K562 (cell line): ENCODE measurements at regions not wholly inside any gene's neighbourhood (a gene's known extent, or its start where the extent isn't known, plus 50 kb on each side); places are given as distances from the start of the nearest gene placed in this dataset.

ENCODE experiments used
- ATAC-seq: fragments of 200-7000 bp; cut with Tn5 transposase; 3 replicates; pipeline ENCODE4 v1.9.1; 2020; ENCODE audit warnings: moderate library complexity
- BruUV-seq: library from RNA; stranded (reverse); fragments of 400-500 nt; replicated peaks from 2 replicates; lab custom pipeline; 2021; lab: Mats Ljungman, UMichigan
- CTCF ChIA-PET: fragments of 300-600 bp; formaldehyde crosslinking; extraction: SDS; loops from one replicate; lab custom pipeline; 2021; ENCODE audit warnings: low intra/inter-chr PET ratio; lab: Yijun Ruan, JAX
- POLR2A ChIA-PET: fragments of 300-600, 350-650 bp; sonication (Branson Sonifier 250); formaldehyde crosslinking; extraction: SDS; loops from one replicate; lab custom pipeline; 2021; ENCODE audit warnings: antibody characterized with exemption, inconsistent platforms; lab: Yijun Ruan, JAX
- DNase-seq, 4 experiments: peaks; one replicate each; pipeline versions ENCODE4 v3.0.0 to v3.0.0-alpha.2; 2011 to 2018; ENCODE audit warnings: low spot score in 3 of 4, mixed read lengths in 3 of 4; ENCODE audit errors: extremely low read depth in 1 of 4
- FAIRE-seq: peaks from 2 replicates; lab custom pipeline; 2011; peaks lifted over from hg19 to GRCh38; lab: Jason Lieb, UNC
- H2AFZ ChIP-seq: 2 replicates; pipeline ENCODE4 v1.6.0; 2011; ENCODE audit warnings: low read depth, low read length, control low read depth, inconsistent platforms
- H3K27ac ChIP-seq: fragments of 200-600 bp; 3 replicates; pipeline ENCODE4 v1.8.0; 2011; ENCODE audit warnings: low read depth, mild to moderate bottlenecking, control low read depth, inconsistent platforms, low read length, moderate library complexity, mixed read lengths; ENCODE audit errors: extremely low read depth
- H3K27me3 ChIP-seq, 2 experiments: fragments of 300-600 bp in 1 of 2; 2 replicates in 1 of 2; 3 replicates in 1 of 2; pipeline versions ENCODE4 v1.6.0 to v1.8.0; 2011; ENCODE audit warnings: inconsistent platforms in 2 of 2, low read length in 2 of 2, mild to moderate bottlenecking in 1 of 2, mixed read lengths in 1 of 2, moderate library complexity in 1 of 2; ENCODE audit not compliant: control insufficient read depth in 2 of 2, insufficient read depth in 2 of 2
- H3K36me3 ChIP-seq: fragments of 300-600 bp; 3 replicates; pipeline ENCODE4 v1.8.0; 2011; ENCODE audit warnings: mild to moderate bottlenecking, low read length, inconsistent platforms; ENCODE audit not compliant: control insufficient read depth, insufficient read depth
- H3K4me1 ChIP-seq, 2 experiments: fragments of 200-600 bp in 1 of 2; replicated peaks in 1 of 2; 2 replicates in 1 of 2; 3 replicates in 1 of 2; pipeline versions ENCODE4 v1.5.1 to v1.8.0; 2011; ENCODE audit warnings: inconsistent platforms in 2 of 2, low read length in 2 of 2, mild to moderate bottlenecking in 1 of 2, mixed read lengths in 1 of 2, moderate library complexity in 1 of 2; ENCODE audit not compliant: control insufficient read depth in 2 of 2, insufficient read depth in 2 of 2
- H3K4me2 ChIP-seq: 2 replicates; pipeline ENCODE4 v1.6.1; 2011; ENCODE audit warnings: low read length, control low read depth, inconsistent platforms, mixed read lengths; ENCODE audit not compliant: insufficient read depth
- H3K4me3 ChIP-seq: fragments of 200-600 bp; sonication (generic), shearing (Covaris generic); 2 replicates; pipeline ENCODE4 v1.5.1; 2016; ENCODE audit warnings: control low read depth, inconsistent platforms
- H3K79me2 ChIP-seq: fragments of 200-600 bp; 3 replicates; pipeline ENCODE4 v1.8.0; 2011; ENCODE audit warnings: low read length, inconsistent platforms; ENCODE audit not compliant: control insufficient read depth, insufficient read depth
- H3K9ac ChIP-seq, 2 experiments: 2 replicates each; pipeline versions ENCODE4 v1.6.0 to v1.6.1; 2011; ENCODE audit warnings: low read depth in 2 of 2, low read length in 2 of 2, control low read depth in 1 of 2, inconsistent platforms in 1 of 2, mild to moderate bottlenecking in 1 of 2, mixed read lengths in 1 of 2; ENCODE audit not compliant: insufficient read depth in 1 of 2
- H3K9me1 ChIP-seq: one replicate; pipeline ENCODE4 v1.6.0; 2011; ENCODE audit warnings: inconsistent platforms, mild to moderate bottlenecking, low read length, moderate library complexity; ENCODE audit not compliant: control insufficient read depth, insufficient read depth
- H3K9me3 ChIP-seq: replicated peaks from 2 replicates; pipeline ENCODE4 v1.5.1; 2011; ENCODE audit warnings: low read depth, low read length, inconsistent platforms; ENCODE audit not compliant: control insufficient read depth, insufficient read depth
- H4K20me1 ChIP-seq: replicated peaks from 2 replicates; pipeline ENCODE4 v1.6.1; 2011; ENCODE audit warnings: low read length, inconsistent platforms, mixed read lengths; ENCODE audit not compliant: control insufficient read depth, insufficient read depth
- CBX3 ChIP-seq, 2 experiments: IDR thresholded peaks; 1 replicate in 1 of 2; 2 replicates in 1 of 2; pipeline ENCODE4 v1.6.1; 2012; ENCODE audit warnings: inconsistent platforms in 2 of 2, low read length in 2 of 2, borderline replicate concordance in 1 of 2, control low read depth in 1 of 2
- ETS2 ChIP-seq: IDR thresholded peaks from 2 replicates; pipeline ENCODE4 v1.6.1; 2016; ENCODE audit warnings: borderline replicate concordance, missing genetic modification characterization, mild to moderate bottlenecking, moderate library complexity, missing compliant biosample characterization; ENCODE audit not compliant: poor library complexity, severe bottlenecking
- FOXA1 ChIP-seq: fragments of 450-650 bp; IDR thresholded peaks from 2 replicates; pipeline ENCODE4 v1.6.1; 2016; ENCODE audit warnings: mild to moderate bottlenecking, borderline replicate concordance
- IRF1 ChIP-seq: sonication (generic); formaldehyde crosslinking; IDR thresholded peaks from 2 replicates; pipeline ENCODE4 v1.8.0; 2022; ENCODE audit warnings: missing genetic modification reagents, mild to moderate bottlenecking, borderline replicate concordance
- JUND ChIP-seq, 2 experiments: IDR thresholded peaks; 2 replicates in 1 of 2; 3 replicates in 1 of 2; pipeline ENCODE4 v1.6.1; 2011; ENCODE audit warnings: borderline replicate concordance in 2 of 2, low read depth in 2 of 2, low read length in 2 of 2, improper control_type of control experiment in 1 of 2, missing biosample characterization in 1 of 2, missing genetic modification characterization in 1 of 2, missing genetic modification reagents in 1 of 2
- KDM1A ChIP-seq, 2 experiments: fragments of 450-650 bp; IDR thresholded peaks; 2 replicates each; pipeline ENCODE4 v1.6.1; 2016; ENCODE audit warnings: mild to moderate bottlenecking in 2 of 2
- KLF1 ChIP-seq: fragments of 450-650 bp; IDR thresholded peaks from 2 replicates; pipeline ENCODE4 v1.6.1; 2016; ENCODE audit warnings: missing genetic modification characterization, missing compliant biosample characterization
- NFYB ChIP-seq: IDR thresholded peaks from 2 replicates; pipeline ENCODE4 v1.6.1; 2011; ENCODE audit warnings: mild to moderate bottlenecking, moderate library complexity; ENCODE audit not compliant: insufficient read length; ENCODE audit errors: extremely low read depth
- PHB2 ChIP-seq: fragments of 450-650 bp; IDR thresholded peaks from 2 replicates; pipeline ENCODE4 v1.6.1; 2017; ENCODE audit warnings: low read depth
- RBM17 ChIP-seq: fragments of 200-400 bp; formaldehyde crosslinking; IDR thresholded peaks from 2 replicates; pipeline ENCODE4 v1.6.1; 2017; ENCODE audit warnings: low read depth, mild to moderate bottlenecking, low read length, borderline replicate concordance
- STAT5A ChIP-seq: IDR thresholded peaks from 2 replicates; pipeline ENCODE4 v1.6.1; 2012; ENCODE audit warnings: low read length, inconsistent platforms, borderline replicate concordance
- ZBTB43 ChIP-seq: sonication (generic); formaldehyde crosslinking; IDR thresholded peaks from 2 replicates; pipeline ENCODE4 v1.8.0; 2023; ENCODE audit warnings: mild to moderate bottlenecking, missing genetic modification reagents
- ZNF280A ChIP-seq: fragments of 450-650 bp; IDR thresholded peaks from 2 replicates; pipeline ENCODE4 v1.6.1; 2018; ENCODE audit warnings: mild to moderate bottlenecking, low read depth; ENCODE audit not compliant: partially characterized antibody
- ZNF449 ChIP-seq: fragments of 250-450 bp; sonication (Bioruptor Pico); IDR thresholded peaks from 2 replicates; pipeline ENCODE4 v1.8.0; 2022; ENCODE audit warnings: moderate library complexity, mild to moderate bottlenecking, inconsistent platforms
- ZNF561 ChIP-seq: fragments of 450-650 bp; formaldehyde crosslinking; conservative IDR thresholded peaks from 2 replicates; pipeline ENCODE4 v1.4.0; 2020; ENCODE audit warnings: mild to moderate bottlenecking, moderate library complexity
- ZNF639 ChIP-seq, 2 experiments: fragments of 200-800 bp in 1 of 2; sonication (Bioruptor generic) in 1 of 2; sonication (generic) in 1 of 2; formaldehyde crosslinking in 1 of 2; IDR thresholded peaks in 1 of 2; conservative IDR thresholded peaks in 1 of 2; 2 replicates each; pipeline versions ENCODE4 v1.5.0 to v1.6.1; 2016 to 2020; ENCODE audit warnings: missing compliant biosample characterization in 1 of 2, missing genetic modification characterization in 1 of 2, missing genetic modification reagents in 1 of 2
- in situ Hi-C: fragments of 300-500 bp; cut with MboI; formaldehyde crosslinking; loops from 4 replicates; pipeline ENCODE4 v1.15.0; 2018; ENCODE audit warnings: inconsistent platforms, mixed read lengths
- intact Hi-C: fragments of 100-400 bp; cut with micrococcal nuclease; formaldehyde crosslinking; loops from 2 replicates; pipeline ENCODE4 v1.14.2; 2022

- Histone ChIP-seq H3K4me1 (no peaks in the 10 kb centered on the region), H4K20me1 (no peaks in the 10 kb centered on the region), H3K27me3 (no peaks in the 10 kb centered on the region), H3K79me2 (no peaks in the 10 kb centered on the region), H3K36me3 (no peaks in the 10 kb centered on the region), H3K4me2 (no peak overlapping the region), H3K4me3 (no peak overlapping the region), H3K9me1 (no peaks in the 10 kb centered on the region), H3K27ac (no peak overlapping the region), H3K9me3 (no peaks in the 10 kb centered on the region; the same call in 1 of the 2 replicates), H3K9ac (no peak overlapping the region), H2AFZ (no peak overlapping the region)
- no peak for TF ChIP-seq KDM1A (IDR thresholded peaks at IDR 0.05)
- no peak for TF ChIP-seq PHB2
- no peak for TF ChIP-seq ZBTB43 (CRISPR knock-in tag)
- no peak for TF ChIP-seq ZNF280A
- no peak for TF ChIP-seq ETS2 (tag)
- TF ChIP-seq ZNF639 (CRISPR knock-in tag; conservative IDR thresholded peaks at IDR 0.05 in 1 of 2, IDR thresholded peaks at IDR 0.05 in 1 of 2): no peak
- no peak for TF ChIP-seq JUND (IDR thresholded peaks at IDR 0.05; ENCODE audit: borderline replicate concordance, low read depth, low read length)
- no peak for TF ChIP-seq JUND (tag; IDR thresholded peaks at IDR 0.05; ENCODE audit: borderline replicate concordance, low read depth, low read length)
- TF ChIP-seq NFYB: no peak
- no peak for TF ChIP-seq CBX3 (IDR thresholded peaks at IDR 0.05; ENCODE audit: borderline replicate concordance in 1 of 2, low read length in 2 of 2)
- TF ChIP-seq RBM17: no peak
- TF ChIP-seq KLF1 (tag): no peak
- TF ChIP-seq IRF1 (CRISPR knock-in tag): no peak
- no peak for TF ChIP-seq ZNF449 (CRISPR knock-in tag)
- TF ChIP-seq ZNF561 (CRISPR knock-in tag): no peak
- TF ChIP-seq FOXA1: no peak
- TF ChIP-seq STAT5A: no peak
- DNase-seq (no peak), FAIRE-seq (no peak), ATAC-seq (no peak)
- intact Hi-C loops (no loop called here), in situ Hi-C loops (no loop called here)
- BruUV-seq: no TSS peak
- ChIA-PET POLR2A (no interaction called here), CTCF (no interaction called here)
Observed at GRCh38 chr4:66629927-66630326, 915.4 kb downstream of the CENPC start.
